Heart left ventricle (tissue), 16 donors: ENCODE measurements at regions not wholly inside any gene's neighbourhood (a gene's known extent, or its start where the extent isn't known, plus 50 kb on each side); places are given as distances from the start of the nearest gene placed in this dataset.

ENCODE experiments used
- ATAC-seq, 4 donors: fragments of 200-7000 bp; cut with Tn5 transposase; one replicate each; pipeline ENCODE4 v1.9.1; 2020 to 2022; ENCODE audit warnings: moderate library complexity in 4 of 4, mild to moderate bottlenecking in 3 of 4, moderate number of reproducible peaks in 1 of 4
- DNase-seq, 5 donors: peaks; one replicate each; pipeline ENCODE4 v3.0.0-alpha.2; 2020
- H3K27ac ChIP-seq, 12 donors: fragments of 200-600 bp; sonication (generic) in 4 of 12; one replicate each; pipeline versions ENCODE4 v1.5.0 to v1.8.0; 2016 to 2022; ENCODE audit warnings: mild to moderate bottlenecking in 2 of 12
- H3K27me3 ChIP-seq, 9 donors: fragments of 200-600 bp; sonication (generic) in 2 of 9; one replicate each; pipeline versions ENCODE4 v1.5.1 to v1.8.0; 2016 to 2022; ENCODE audit warnings: mild to moderate bottlenecking in 3 of 9
- H3K36me3 ChIP-seq, 9 donors: fragments of 200-600 bp; sonication (generic) in 2 of 9; one replicate each; pipeline versions ENCODE4 v1.5.0 to v1.8.0; 2018 to 2022; ENCODE audit warnings: mild to moderate bottlenecking in 2 of 9
- H3K4me1 ChIP-seq, 12 donors: fragments of 200-600 bp; sonication (generic) in 4 of 12; one replicate each; pipeline versions ENCODE4 v1.5.0 to v1.8.0; 2016 to 2022; ENCODE audit warnings: mild to moderate bottlenecking in 3 of 12
- H3K4me3 ChIP-seq, 12 donors: fragments of 200-600 bp; sonication (generic) in 4 of 12; one replicate each; pipeline versions ENCODE4 v1.5.0 to v1.8.0; 2017 to 2022; ENCODE audit warnings: mild to moderate bottlenecking in 9 of 12, moderate library complexity in 4 of 12
- H3K9me3 ChIP-seq, 12 donors: fragments of 200-600 bp; sonication (generic) in 4 of 12; one replicate each; pipeline versions ENCODE4 v1.5.0 to v1.8.0; 2016 to 2022; ENCODE audit warnings: mild to moderate bottlenecking in 1 of 12
- CTCF ChIP-seq, 12 donors: fragments of 200-600 bp; sonication (generic) in 4 of 12; IDR thresholded peaks; one replicate each; pipeline versions ENCODE4 v1.5.0 to v1.8.0; 2018 to 2022; ENCODE audit warnings: antibody characterized with exemption in 12 of 12, mild to moderate bottlenecking in 5 of 12
- POLR2A ChIP-seq, 2 donors: fragments of 450-650 bp; IDR thresholded peaks; one replicate each; pipeline ENCODE4 v1.6.1; 2017; ENCODE audit warnings: antibody characterized with exemption in 2 of 2, mild to moderate bottlenecking in 2 of 2, moderate library complexity in 2 of 2
- WGBS, 4 donors: extraction: QIAGEN DNeasy Blood & Tissue Kit in 2 of 4; methylation state at CpG; one replicate each; pipeline versions ENCODE4 v1.1.5 to v1.1.7; 2013 to 2018; 5-methylcytosine and 5-hydroxymethylcytosine counted together
- intact Hi-C, 10 donors: fragments of 100-400 bp; cut with DNase I; formaldehyde crosslinking; loops; one replicate each; pipeline versions ENCODE4 v1.11.1 to v1.14.2; 2022
- donor health status: ischemic (EF 13 %, LVEDD 7.1; RV severe dilation, severe dysfunction).
- donor health status: healthy with polysubstance abuse.
- donor health status: DM: no; HTN: yes; CAD: no.
- donor health status: DM: no; HTN: no; CAD: no.
- donor health status: ischemic (EF 25% LVEDD 6.9; RV normal size, moderate dysfunction).
- donor health status: ischemic (EF 25% LVEDD 5.7; RV mildly dilated, moderate dysfunction).
- donor health status: healthy.
- donor health status: DM: yes; HTN: yes; CAD: no.
- donor health status: ischemic (EF 35%, LVEDD 5.7; RV mildly dilated, moderate dysfunction).
- donor health status: nonischemic (EF 11% LVEDD 7.7; RV severe dilation, severe dysfunction).
- donor health status: DM: yes; HTN: yes; CAD: no.
- donor health status: PGD.
- donor health status: ischemic (EF 29% LVEDD 5.4; RV normal size, mild dysfunction).
- donor health status: nonischemic (EF 23%, LVEDD 6.1; RV moderate dilation, normal function).

DNA sequence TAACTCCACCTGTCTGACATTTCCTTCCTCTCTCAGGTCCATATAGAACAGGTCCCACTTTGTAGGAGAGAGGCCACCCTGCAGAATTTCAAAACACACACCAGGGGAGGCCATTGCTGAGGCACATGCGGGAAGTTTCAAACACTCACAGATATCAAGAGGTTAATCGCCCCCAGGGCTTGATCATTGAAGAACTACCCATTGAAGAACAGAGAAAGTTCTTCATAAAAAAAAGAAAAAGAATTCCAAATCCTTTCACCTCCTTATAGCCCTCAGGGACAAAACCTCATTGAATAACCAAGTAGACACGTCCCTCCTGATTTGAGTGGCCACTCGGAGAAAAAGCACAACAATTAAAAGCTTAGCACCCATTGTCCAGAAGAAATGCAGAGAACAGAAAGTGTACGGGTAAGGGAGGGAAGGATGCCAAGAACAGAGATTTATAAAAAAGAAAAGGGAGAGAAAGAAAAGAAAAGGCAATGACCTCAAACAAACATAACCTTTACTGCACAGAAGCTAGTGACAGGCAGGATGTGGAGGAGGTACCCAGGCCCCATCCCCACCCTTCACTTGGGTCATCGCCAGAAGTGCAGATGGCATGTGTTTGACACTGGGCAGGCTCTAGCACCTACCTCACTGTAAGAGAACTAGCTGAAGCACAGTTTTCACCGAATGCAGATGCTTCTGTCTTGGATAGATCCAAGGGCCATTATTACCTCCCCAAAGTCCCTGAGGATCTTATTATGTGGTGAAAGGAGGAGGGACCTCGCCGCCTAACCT is 112.3 kb upstream of the HES1 start:
- Histone ChIP-seq H3K27ac (no peak overlapping the region), H3K36me3 (no peaks in the 10 kb centered on the region), H3K4me3 (no peak overlapping the region), H3K4me1 (no peaks in the 10 kb centered on the region), H3K27me3 (peaks cover 0 to 35% (median 0%) of the 10 kb centered on the region in 9 donors), H3K9me3 (no peaks in the 10 kb centered on the region)
- no peak for TF ChIP-seq CTCF (IDR thresholded peaks at IDR 0.05)
- no peak for TF ChIP-seq POLR2A (IDR thresholded peaks at IDR 0.05)
- WGBS, 4 donors: 72 to 77% (median 73%) methylated on average over 9 of the region's 9 CpGs
- ATAC-seq (no peak), DNase-seq (no peak)
- intact Hi-C loops: no loop called here

DNA sequence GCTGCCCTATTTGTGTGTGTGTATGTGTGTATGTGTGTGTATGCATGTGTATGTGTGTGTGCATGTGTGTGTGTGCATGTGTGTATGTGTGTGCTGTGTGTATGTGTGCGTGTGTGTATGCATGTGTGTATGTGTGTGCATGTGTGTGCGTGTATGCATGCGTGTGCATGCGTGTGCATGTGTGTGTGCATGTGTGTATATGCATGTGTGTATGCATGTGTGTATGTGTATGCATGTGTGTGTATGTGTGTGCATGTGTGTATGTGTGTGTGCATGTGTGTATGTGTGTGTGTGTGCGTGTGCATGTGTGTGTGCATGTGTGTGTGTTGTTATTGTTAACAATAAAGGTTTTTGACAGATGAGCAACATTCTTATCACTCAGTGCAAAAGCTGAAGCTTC is 110.8 kb upstream of the HES1 start:
- 75 to 93% (median 90%) methylated on average over 5 of the region's 5 CpGs for WGBS, 4 donors

DNA sequence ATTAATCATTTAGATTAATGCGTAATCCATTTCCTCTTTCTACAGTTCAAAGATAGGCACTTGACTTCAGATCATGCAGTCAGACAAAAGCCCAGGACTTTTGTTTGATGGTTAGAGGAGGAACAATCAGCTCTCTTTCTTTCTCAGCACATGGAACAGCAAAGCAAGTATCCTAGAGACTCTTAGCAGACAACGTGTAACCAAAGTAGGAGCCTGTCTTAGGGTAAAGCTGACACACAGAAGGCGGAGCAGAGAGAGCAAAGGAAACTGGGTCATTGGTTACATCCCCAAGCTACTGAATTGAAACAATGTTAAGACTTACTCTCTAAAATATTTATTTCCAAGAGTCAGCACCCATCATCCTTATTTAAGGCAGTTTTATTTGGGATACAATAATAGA is 110.0 kb upstream of the HES1 start:
- ATAC-seq: no peak
- Histone ChIP-seq H3K27ac (no peak overlapping the region), H3K4me3 (no peak overlapping the region), H3K27me3 (peaks cover 0 to 52% (median 4%) of the 10 kb centered on the region in 9 donors), H3K9me3 (no peaks in the 10 kb centered on the region), H3K36me3 (no peaks in the 10 kb centered on the region), H3K4me1 (no peaks in the 10 kb centered on the region)
- TF ChIP-seq POLR2A (IDR thresholded peaks at IDR 0.05) (no peak), CTCF (IDR thresholded peaks at IDR 0.05) (no peak)
- WGBS, 4 donors: 85 to 93% (median 91%) methylated on average over 3 of the region's 3 CpGs
- DNase-seq: no peak
- intact Hi-C loops: no loop called here

More for the DNA sequence above, 110.8 kb upstream of the HES1 start:
- Histone ChIP-seq H3K9me3 (no peaks in the 10 kb centered on the region), H3K4me3 (no peak overlapping the region), H3K4me1 (no peaks in the 10 kb centered on the region), H3K27ac (no peak overlapping the region), H3K36me3 (no peaks in the 10 kb centered on the region), H3K27me3 (peaks cover 0 to 45% (median 3%) of the 10 kb centered on the region in 9 donors)
- TF ChIP-seq CTCF (IDR thresholded peaks at IDR 0.05) (no peak), POLR2A (IDR thresholded peaks at IDR 0.05) (no peak)
- ATAC-seq (no peak), DNase-seq (no peak)
- intact Hi-C loops: no loop called here

GRCh38 chr3:194028434-194029004 is 107.4 kb upstream of the HES1 start:
- Histone ChIP-seq H3K9me3 (no peaks in the 10 kb centered on the region), H3K27me3 (peaks cover 0 to 40% (median 4%) of the 10 kb centered on the region in 9 donors)
- WGBS, 4 donors: 90 to 95% (median 95%) methylated on average over 2 of the region's 2 CpGs

More at GRCh38 chr3:194028434-194029004, 107.4 kb upstream of the HES1 start:
- ATAC-seq: no peak
- no peaks in the 10 kb centered on the region for H3K36me3 ChIP-seq
- no peak for DNase-seq
- H3K4me1 ChIP-seq: no peaks in the 10 kb centered on the region
- intact Hi-C loops: no loop called here
- H3K4me3 ChIP-seq: no peak overlapping the region
- no peak overlapping the region for H3K27ac ChIP-seq
- TF ChIP-seq CTCF (IDR thresholded peaks at IDR 0.05): no peak
- TF ChIP-seq POLR2A (IDR thresholded peaks at IDR 0.05): no peak
